ENCODE measurements at regions not wholly inside any gene's neighbourhood (a gene's known extent, or its start where the extent isn't known, plus 50 kb on each side); places are given as distances from the start of the nearest gene placed in this dataset.

GRCh38 chr10:3476186-3476585 lies 303.6 kb upstream of the PITRM1 start:
- H3K27ac ChIP-seq = no peak overlapping the region
- no peak for DNase-seq (ENCODE audit: low read depth, low spot score)

- no peak for DNase-seq (ENCODE audit: low read depth, low spot score)
- no peak overlapping the region for H3K27ac ChIP-seq
Observed at GRCh38 chr10:3475367-3475766, 302.8 kb upstream of the PITRM1 start.

- DNase-seq (ENCODE audit: low read depth, low spot score) = no peak
- H3K27ac ChIP-seq = no peak overlapping the region
Observed at GRCh38 chr10:3474266-3474665, 301.7 kb upstream of the PITRM1 start.

GRCh38 chr10:3473271-3473670 lies 300.7 kb upstream of the PITRM1 start:
- no peak for DNase-seq (ENCODE audit: low read depth, low spot score)

GRCh38 chr10:3472287-3473051 lies 299.9 kb upstream of the PITRM1 start:
- H3K27ac ChIP-seq = peak overlapping the region; percentile 83
- DNase-seq (ENCODE audit: low read depth, low spot score) = peak; percentile 89

More at GRCh38 chr10:3473271-3473670, 300.7 kb upstream of the PITRM1 start:
- H3K27ac ChIP-seq = peak overlapping the region; percentile 83

GRCh38 chr10:3471927-3472286 lies 299.3 kb upstream of the PITRM1 start:
- H3K27ac ChIP-seq = peak overlapping the region; percentile 83
- no peak for DNase-seq (ENCODE audit: low read depth, low spot score)

- DNase-seq (ENCODE audit: low read depth, low spot score) = no peak
- no peak overlapping the region for H3K27ac ChIP-seq
Observed at GRCh38 chr10:3471472-3471871, 298.9 kb upstream of the PITRM1 start.

GRCh38 chr10:3470191-3470590 lies 297.6 kb upstream of the PITRM1 start:
- DNase-seq (ENCODE audit: low read depth, low spot score) = no peak
- peak overlapping the region; percentile 98 for H3K27ac ChIP-seq

- peak overlapping the region; percentile 98 for H3K27ac ChIP-seq
- no peak for DNase-seq (ENCODE audit: low read depth, low spot score)
Observed at GRCh38 chr10:3469639-3470020, 297.0 kb upstream of the PITRM1 start.

- DNase-seq (ENCODE audit: low read depth, low spot score) = peak; percentile 92
- peak overlapping the region; percentile 98 for H3K27ac ChIP-seq
Observed at GRCh38 chr10:3468919-3469638, 296.5 kb upstream of the PITRM1 start.

GRCh38 chr10:3467052-3467951 lies 294.7 kb upstream of the PITRM1 start:
- peak; percentile 98 for DNase-seq (ENCODE audit: low read depth, low spot score)
- peak overlapping the region; percentile 98 for H3K27ac ChIP-seq

- peak; percentile 81 for DNase-seq (ENCODE audit: low read depth, low spot score)
- H3K27ac ChIP-seq = peak overlapping the region; percentile 98
Observed at GRCh38 chr10:3465406-3465891, 292.9 kb upstream of the PITRM1 start.

GRCh38 chr10:3464760-3465405 lies 292.3 kb upstream of the PITRM1 start:
- peak overlapping the region; percentile 98 for H3K27ac ChIP-seq
- DNase-seq (ENCODE audit: low read depth, low spot score) = no peak

- DNase-seq (ENCODE audit: low read depth, low spot score) = no peak
- no peak overlapping the region for H3K27ac ChIP-seq
Observed at GRCh38 chr10:3460420-3461128, 288.0 kb upstream of the PITRM1 start.

- H3K27ac ChIP-seq = no peak overlapping the region
- DNase-seq (ENCODE audit: low read depth, low spot score) = no peak
Observed at GRCh38 chr10:3455385-3456334, 283.1 kb upstream of the PITRM1 start.

- no peak for DNase-seq (ENCODE audit: low read depth, low spot score)
- H3K27ac ChIP-seq = peak overlapping the region; percentile 70
Observed at GRCh38 chr10:3452683-3453361, 280.2 kb upstream of the PITRM1 start.

GRCh38 chr10:3452173-3452626 lies 279.6 kb upstream of the PITRM1 start:
- H3K27ac ChIP-seq = peak overlapping the region; percentile 70
- DNase-seq (ENCODE audit: low read depth, low spot score) = no peak

Data from epithelial cell of prostate (primary cell).